Liver (tissue), 7 donors: ENCODE measurements at regions not wholly inside any gene's neighbourhood (a gene's known extent, or its start where the extent isn't known, plus 50 kb on each side); places are given as distances from the start of the nearest gene placed in this dataset.

ENCODE experiments used
- DNase-seq: peaks from one replicate; pipeline ENCODE4 v3.0.0-alpha.2; 2017; ENCODE audit warnings: low spot score
- H3K27ac ChIP-seq, 2 donors: one replicate each; pipeline ENCODE4 v1.7.0; 2013; ENCODE audit warnings: inconsistent platforms in 2 of 2, low read length in 2 of 2, control low read depth in 1 of 2, low read depth in 1 of 2, mild to moderate bottlenecking in 1 of 2
- H3K27me3 ChIP-seq, 4 donors: one replicate each; pipeline versions ENCODE4 v1.6.1 to v1.7.0; 2013; ENCODE audit warnings: low read length in 3 of 4, inconsistent platforms in 1 of 4, mild to moderate bottlenecking in 1 of 4, moderate library complexity in 1 of 4; ENCODE audit not compliant: control insufficient read depth in 4 of 4, insufficient read depth in 4 of 4
- H3K36me3 ChIP-seq, 4 donors: one replicate each; pipeline versions ENCODE4 v1.6.1 to v1.7.0; 2013; ENCODE audit warnings: low read length in 3 of 4, mild to moderate bottlenecking in 3 of 4, low read depth in 1 of 4, moderate library complexity in 1 of 4; ENCODE audit not compliant: control insufficient read depth in 4 of 4, insufficient read depth in 3 of 4
- H3K4me1 ChIP-seq, 4 donors: one replicate each; pipeline versions ENCODE4 v1.6.1 to v1.7.0; 2013; ENCODE audit warnings: low read length in 3 of 4, mild to moderate bottlenecking in 3 of 4, moderate library complexity in 1 of 4; ENCODE audit not compliant: control insufficient read depth in 4 of 4, insufficient read depth in 4 of 4
- H3K4me3 ChIP-seq, 3 donors: one replicate each; pipeline versions ENCODE4 v1.6.1 to v1.7.0; 2013; ENCODE audit warnings: low read length in 3 of 3, control low read depth in 1 of 3, low read depth in 1 of 3, mild to moderate bottlenecking in 1 of 3
- H3K9ac ChIP-seq, 2 donors: one replicate each; pipeline ENCODE4 v1.7.0; 2013; ENCODE audit warnings: low read length in 2 of 2, mild to moderate bottlenecking in 2 of 2, moderate library complexity in 2 of 2, control low read depth in 1 of 2, low read depth in 1 of 2
- H3K9me3 ChIP-seq, 4 donors: one replicate each; pipeline versions ENCODE4 v1.6.1 to v1.7.0; 2013; ENCODE audit warnings: low read length in 3 of 4; ENCODE audit not compliant: control insufficient read depth in 4 of 4
- ATF3 ChIP-seq: IDR thresholded peaks from 2 replicates; pipeline ENCODE4 v1.6.1; 2016; ENCODE audit warnings: antibody characterized with exemption
- CTCF ChIP-seq: fragments of 150-350 bp; IDR thresholded peaks from 2 replicates; pipeline ENCODE4 v1.5.1; 2017; ENCODE audit warnings: improper control_type of control experiment, low read depth, low read length; ENCODE audit not compliant: missing input control
- EGR1 ChIP-seq, 2 donors: IDR thresholded peaks; 2 replicates each; pipeline ENCODE4 v1.6.1; 2016 to 2018; ENCODE audit warnings: antibody characterized with exemption in 2 of 2, low read depth in 2 of 2
- FOXA1 ChIP-seq: IDR thresholded peaks from 2 replicates; pipeline ENCODE4 v1.6.1; 2016; ENCODE audit warnings: antibody characterized with exemption
- FOXA2 ChIP-seq: IDR thresholded peaks from 2 replicates; pipeline ENCODE4 v1.6.1; 2016; ENCODE audit warnings: antibody characterized with exemption
- GABPA ChIP-seq, 2 donors: IDR thresholded peaks in 1 of 2; conservative IDR thresholded peaks in 1 of 2; 2 replicates each; pipeline ENCODE4 v1.6.1; 2016; ENCODE audit warnings: antibody characterized with exemption in 2 of 2, mild to moderate bottlenecking in 1 of 2, moderate library complexity in 1 of 2
- HNF4A ChIP-seq, 2 donors: conservative IDR thresholded peaks; 2 replicates each; pipeline ENCODE4 v1.6.1; 2016; ENCODE audit warnings: antibody characterized with exemption in 2 of 2, mild to moderate bottlenecking in 2 of 2
- HNF4G ChIP-seq: IDR thresholded peaks from 2 replicates; pipeline ENCODE4 v1.6.1; 2016; ENCODE audit warnings: antibody characterized with exemption
- MAX ChIP-seq: IDR thresholded peaks from 2 replicates; pipeline ENCODE4 v1.6.1; 2016; ENCODE audit warnings: antibody characterized with exemption
- NR2F2 ChIP-seq: IDR thresholded peaks from 2 replicates; pipeline ENCODE4 v1.6.1; 2016; ENCODE audit warnings: antibody characterized with exemption
- RAD21 ChIP-seq, 2 donors: IDR thresholded peaks; 2 replicates each; pipeline ENCODE4 v1.6.1; 2016; ENCODE audit warnings: antibody characterized with exemption in 2 of 2, mild to moderate bottlenecking in 2 of 2
- REST ChIP-seq: IDR thresholded peaks from 2 replicates; pipeline ENCODE4 v1.6.1; 2016; ENCODE audit warnings: antibody characterized with exemption, mild to moderate bottlenecking
- RXRA ChIP-seq, 2 donors: IDR thresholded peaks; 2 replicates each; pipeline ENCODE4 v1.6.1; 2017 to 2018; ENCODE audit warnings: antibody characterized with exemption in 2 of 2, mild to moderate bottlenecking in 1 of 2
- SP1 ChIP-seq: IDR thresholded peaks from 2 replicates; pipeline ENCODE4 v1.6.1; 2018; ENCODE audit warnings: antibody characterized with exemption, mild to moderate bottlenecking
- YY1 ChIP-seq: IDR thresholded peaks from 2 replicates; pipeline ENCODE4 v1.6.1; 2016; ENCODE audit warnings: antibody characterized with exemption, mild to moderate bottlenecking
- ZBTB33 ChIP-seq: IDR thresholded peaks from 2 replicates; pipeline ENCODE4 v1.6.1; 2016; ENCODE audit warnings: antibody characterized with exemption
- donor health status: healthy.
- donor health status: healthy.
- donor health status: healthy.
- donor health status: healthy.

GRCh38 chr10:35743351-35743750 lies 101.3 kb upstream of the FZD8 start:
- no peak for DNase-seq
- Histone ChIP-seq H3K4me3 (no peak overlapping the region), H3K36me3 (no peaks in the 10 kb centered on the region), H3K27ac (no peak overlapping the region), H3K4me1 (no peaks in the 10 kb centered on the region), H3K27me3 (no peaks in the 10 kb centered on the region), H3K9ac (no peak overlapping the region), H3K9me3 (no peaks in the 10 kb centered on the region)
- TF ChIP-seq SP1 (no peak), FOXA2 (no peak), CTCF (no peak), YY1 (no peak), HNF4A (conservative IDR thresholded peaks at IDR 0.05) (no peak), HNF4G (no peak), RAD21 (IDR thresholded peaks at IDR 0.05) (no peak), RXRA (IDR thresholded peaks at IDR 0.05) (no peak)

GRCh38 chr10:35739998-35740397 lies 97.9 kb upstream of the FZD8 start:
- no peaks in the 10 kb centered on the region for H3K27me3 ChIP-seq
- no peaks in the 10 kb centered on the region for H3K4me1 ChIP-seq
- H3K27ac ChIP-seq = no peak overlapping the region
- no peak overlapping the region for H3K4me3 ChIP-seq
- TF ChIP-seq REST (no peak), FOXA2 (no peak), MAX (no peak), GABPA (IDR thresholded peaks at IDR 0.05 in 1 of 2, conservative IDR thresholded peaks at IDR 0.05 in 1 of 2) (no peak), NR2F2 (no peak), CTCF (no peak), ATF3 (no peak), FOXA1 (no peak), RAD21 (IDR thresholded peaks at IDR 0.05) (no peak), RXRA (IDR thresholded peaks at IDR 0.05) (no peak), HNF4G (no peak), ZBTB33 (no peak), YY1 (no peak), HNF4A (conservative IDR thresholded peaks at IDR 0.05) (no peak), EGR1 (IDR thresholded peaks at IDR 0.05; ENCODE audit: low read depth in 2 of 2) (no peak)
- no peaks in the 10 kb centered on the region for H3K36me3 ChIP-seq
- H3K9me3 ChIP-seq = no peaks in the 10 kb centered on the region
- H3K9ac ChIP-seq = no peak overlapping the region
- DNase-seq = no peak
